GM23248 (cell line): ENCODE measurements at regions not wholly inside any gene's neighbourhood (a gene's known extent, or its start where the extent isn't known, plus 50 kb on each side); places are given as distances from the start of the nearest gene placed in this dataset.

Source experiments
- DNase-seq: peaks from one replicate; pipeline ENCODE4 v3.0.0-alpha.2; 2015
- H2AFZ ChIP-seq: fragments of 200-600 bp; sonication (generic); 2 replicates; pipeline ENCODE4 v1.6.1; 2016; ENCODE audit warnings: antibody characterized with exemption
- H3F3A ChIP-seq: fragments of 200-600 bp; sonication (generic); 2 replicates; pipeline ENCODE4 v1.6.1; 2016; ENCODE audit warnings: mild to moderate bottlenecking, antibody characterized with exemption, mixed run types; ENCODE audit not compliant: insufficient read depth
- H3K27ac ChIP-seq: fragments of 200-600 bp; sonication (generic); 2 replicates; pipeline ENCODE4 v1.5.1; 2016; ENCODE audit warnings: mild to moderate bottlenecking
- H3K27me3 ChIP-seq: fragments of 200-600 bp; sonication (generic); replicated peaks from 2 replicates; pipeline ENCODE4 v1.6.1; 2016; ENCODE audit warnings: mild to moderate bottlenecking; ENCODE audit not compliant: insufficient read depth
- H3K36me3 ChIP-seq: fragments of 200-600 bp; sonication (generic); 2 replicates; pipeline ENCODE4 v1.6.1; 2016; ENCODE audit warnings: low read depth, mild to moderate bottlenecking
- H3K4me1 ChIP-seq: fragments of 200-600 bp; sonication (generic); 2 replicates; pipeline ENCODE4 v1.6.1; 2016; ENCODE audit warnings: mild to moderate bottlenecking; ENCODE audit not compliant: insufficient read depth
- H3K4me2 ChIP-seq: fragments of 200-600 bp; sonication (generic); one replicate; pipeline ENCODE4 v1.6.1; 2016; ENCODE audit warnings: mild to moderate bottlenecking; ENCODE audit not compliant: unreplicated experiment
- H3K4me3 ChIP-seq: fragments of 200-600 bp; sonication (generic); 2 replicates; pipeline ENCODE4 v1.5.1; 2016; ENCODE audit warnings: mild to moderate bottlenecking
- H3K79me2 ChIP-seq: fragments of 200-600 bp; sonication (generic); 2 replicates; pipeline ENCODE4 v1.6.1; 2016; ENCODE audit warnings: mild to moderate bottlenecking; ENCODE audit not compliant: insufficient read depth
- H3K9ac ChIP-seq: fragments of 200-600 bp; sonication (generic); 2 replicates; pipeline ENCODE4 v1.6.1; 2016; ENCODE audit warnings: mild to moderate bottlenecking
- H3K9me2 ChIP-seq: fragments of 200-600 bp; sonication (generic); 2 replicates; pipeline ENCODE4 v1.6.1; 2016; ENCODE audit warnings: mixed run types, mild to moderate bottlenecking, moderate library complexity; ENCODE audit not compliant: insufficient read depth
- H3K9me3 ChIP-seq: fragments of 200-600 bp; sonication (generic); one replicate; pipeline ENCODE4 v1.6.1; 2017; ENCODE audit warnings: low read depth
- H4K20me1 ChIP-seq: fragments of 200-600 bp; sonication (generic); 2 replicates; pipeline ENCODE4 v1.6.0; 2016; ENCODE audit not compliant: insufficient read depth
- EZH2 ChIP-seq: fragments of 200-600 bp; sonication (generic); IDR thresholded peaks from 2 replicates; pipeline ENCODE4 v1.6.1; 2018; ENCODE audit warnings: antibody characterized with exemption, mild to moderate bottlenecking; ENCODE audit not compliant: insufficient read depth, poor library complexity, severe bottlenecking
- EZH2phosphoT487 ChIP-seq: fragments of 200-600 bp; sonication (generic); IDR thresholded peaks from 2 replicates; pipeline ENCODE4 v1.6.1; 2018; ENCODE audit warnings: antibody characterized with exemption, moderate library complexity, mild to moderate bottlenecking, low read depth; ENCODE audit not compliant: insufficient read depth
- WGBS, 2 experiments: methylation state at CpG; one replicate each; pipeline ENCODE4 v1.1.6; 2015 to 2017; ENCODE audit warnings: low lambda C conversion rate in 2 of 2, low coverage in 1 of 2; ENCODE audit errors: missing lambda C conversion rate in 2 of 2; 5-methylcytosine and 5-hydroxymethylcytosine counted together
- in situ Hi-C: fragments of 300-500 bp; cut with MboI; formaldehyde crosslinking; loops from 2 replicates; pipeline ENCODE4 v1.15.0; 2020

- no peak overlapping the region for H3K9ac ChIP-seq
- H3K9me2 ChIP-seq, result no peaks in the 10 kb centered on the region
- no peak overlapping the region for H2AFZ ChIP-seq
- in situ Hi-C loops, result no loop called here
- H3K36me3 ChIP-seq, result no peaks in the 10 kb centered on the region
- TF ChIP-seq EZH2phosphoT487 (no peak), EZH2 (no peak)
- H3K9me3 ChIP-seq, result no peaks in the 10 kb centered on the region
- no peaks in the 10 kb centered on the region for H3F3A ChIP-seq
- no peak overlapping the region for H3K27ac ChIP-seq
- DNase-seq, result no peak
- H3K79me2 ChIP-seq, result no peaks in the 10 kb centered on the region
- H3K27me3 ChIP-seq, result no peaks in the 10 kb centered on the region
- WGBS, 2 experiments, result 85 to 96% methylated on average over 1 of the region's 1 CpG
- no peaks in the 10 kb centered on the region for H4K20me1 ChIP-seq
- H3K4me3 ChIP-seq, result no peak overlapping the region
- no peak overlapping the region for H3K4me2 ChIP-seq
- H3K4me1 ChIP-seq, result 0 out of 2 replicates have a peak, but pooled peaks cover 8% of the 10 kb centered on the region
Observed at GRCh38 chr1:58926152-58926551, 142.3 kb upstream of the JUN start.

- no peaks in the 10 kb centered on the region for H4K20me1 ChIP-seq
- no peak overlapping the region for H2AFZ ChIP-seq
- no peaks in the 10 kb centered on the region for H3K79me2 ChIP-seq
- H3K36me3 ChIP-seq, result no peaks in the 10 kb centered on the region
- no peaks in the 10 kb centered on the region for H3K27me3 ChIP-seq
- H3K4me2 ChIP-seq, result no peak overlapping the region
- no peak for DNase-seq
- H3K4me1 ChIP-seq, result peaks cover 13% of the 10 kb centered on the region
- WGBS, 2 experiments, result 92 to 94% methylated on average over 4 of the region's 4 CpGs
- no peak overlapping the region for H3K9ac ChIP-seq
- H3K27ac ChIP-seq, result no peak overlapping the region
- peaks cover 6% of the 10 kb centered on the region for H3F3A ChIP-seq
- no peak overlapping the region for H3K4me3 ChIP-seq
- in situ Hi-C loops, result no loop called here
- TF ChIP-seq EZH2phosphoT487, result no peak
- TF ChIP-seq EZH2, result no peak
- H3K9me2 ChIP-seq, result no peaks in the 10 kb centered on the region
- no peaks in the 10 kb centered on the region for H3K9me3 ChIP-seq
Observed at GRCh38 chr1:58927041-58927721, 143.3 kb upstream of the JUN start.

- no peak for DNase-seq
- Histone ChIP-seq H3K4me2 (no peak overlapping the region), H3K27me3 (no peaks in the 10 kb centered on the region), H3K9ac (no peak overlapping the region), H3K36me3 (no peaks in the 10 kb centered on the region), H3K4me1 (peaks cover 18% of the 10 kb centered on the region), H2AFZ (no peak overlapping the region), H3K27ac (no peak overlapping the region), H3K9me2 (no peaks in the 10 kb centered on the region), H4K20me1 (no peaks in the 10 kb centered on the region), H3K79me2 (no peaks in the 10 kb centered on the region), H3K4me3 (no peak overlapping the region), H3K9me3 (no peaks in the 10 kb centered on the region), H3F3A (peaks cover 11% of the 10 kb centered on the region)
- in situ Hi-C loops, result no loop called here
- TF ChIP-seq EZH2 (no peak), EZH2phosphoT487 (no peak)
- 96 to 98% methylated on average over 3 of the region's 3 CpGs for WGBS, 2 experiments
Observed at GRCh38 chr1:58927722-58928085, 143.9 kb upstream of the JUN start.

GRCh38 chr1:58928514-58928913, 144.7 kb upstream of the JUN start:
- Histone ChIP-seq H3K79me2 (no peaks in the 10 kb centered on the region), H3K27ac (no peak overlapping the region), H3K9me2 (no peaks in the 10 kb centered on the region), H3K27me3 (no peaks in the 10 kb centered on the region), H3F3A (peaks cover 17% of the 10 kb centered on the region), H3K4me2 (no peak overlapping the region), H4K20me1 (no peaks in the 10 kb centered on the region), H3K36me3 (no peaks in the 10 kb centered on the region), H3K4me1 (peaks cover 26% of the 10 kb centered on the region), H3K4me3 (no peak overlapping the region), H3K9me3 (no peaks in the 10 kb centered on the region), H2AFZ (no peak overlapping the region), H3K9ac (no peak overlapping the region)
- TF ChIP-seq EZH2phosphoT487 (no peak), EZH2 (no peak)
- 96 to 99% methylated on average over 6 of the region's 6 CpGs for WGBS, 2 experiments
- no peak for DNase-seq
- in situ Hi-C loops, result no loop called here
